GM06990 (cell line): ENCODE measurements at regions not wholly inside any gene's neighbourhood (a gene's known extent, or its start where the extent isn't known, plus 50 kb on each side); places are given as distances from the start of the nearest gene placed in this dataset.
"Not testable (repeated sequence)": the region's sequence is repeated elsewhere in the genome, so short reads cannot be mapped to it uniquely, and the experiment has no call there.

Source experiments
- DNase-seq: peaks from one replicate; pipeline ENCODE4 v3.0.0-alpha.2; 2011; ENCODE audit not compliant: insufficient read length; ENCODE audit errors: extremely low read depth
- H3K27me3 ChIP-seq: replicated peaks from 2 replicates; pipeline ENCODE4 v1.6.0; 2011; ENCODE audit warnings: low read length; ENCODE audit not compliant: control insufficient read depth, insufficient read depth
- H3K36me3 ChIP-seq: 2 replicates; pipeline ENCODE4 v1.5.1; 2011; ENCODE audit warnings: low read length; ENCODE audit not compliant: control insufficient read depth, insufficient read depth
- H3K4me3 ChIP-seq: replicated peaks from 2 replicates; pipeline ENCODE4 v1.5.1; 2011; ENCODE audit warnings: low read depth, mild to moderate bottlenecking, control low read depth, low read length
- TF ChIP-seq, protein P1 (sequence below): IDR thresholded peaks from 2 replicates; pipeline ENCODE4 v1.5.1; 2011; ENCODE audit warnings: low read length, control low read depth, mild to moderate bottlenecking, inconsistent platforms; ENCODE audit not compliant: insufficient read depth, poor library complexity, severe bottlenecking

DNA sequence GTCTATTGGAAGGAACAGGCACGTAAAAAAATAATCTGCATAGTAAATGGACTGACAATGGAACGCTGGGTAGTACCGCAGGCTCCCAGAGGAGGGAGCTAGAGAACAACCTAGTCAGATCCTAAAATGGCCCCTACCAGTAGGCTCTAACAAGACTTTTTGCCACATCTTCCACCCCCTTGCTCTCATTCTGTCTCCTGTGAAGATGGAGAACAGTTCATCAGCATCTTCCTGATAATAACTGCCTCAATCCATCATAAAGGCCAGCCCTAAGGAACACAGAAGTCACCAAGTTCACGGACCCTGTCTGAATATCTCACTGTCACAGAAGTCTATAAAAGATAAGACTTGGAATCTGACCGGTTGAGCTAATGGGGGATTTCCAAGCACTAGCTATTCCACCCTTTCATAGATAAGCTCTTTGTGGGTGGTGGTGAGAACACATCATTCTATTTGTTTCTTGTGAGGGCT lies 133.4 kb downstream of the SLC1A3 start:
- TF ChIP-seq, protein P1, sequence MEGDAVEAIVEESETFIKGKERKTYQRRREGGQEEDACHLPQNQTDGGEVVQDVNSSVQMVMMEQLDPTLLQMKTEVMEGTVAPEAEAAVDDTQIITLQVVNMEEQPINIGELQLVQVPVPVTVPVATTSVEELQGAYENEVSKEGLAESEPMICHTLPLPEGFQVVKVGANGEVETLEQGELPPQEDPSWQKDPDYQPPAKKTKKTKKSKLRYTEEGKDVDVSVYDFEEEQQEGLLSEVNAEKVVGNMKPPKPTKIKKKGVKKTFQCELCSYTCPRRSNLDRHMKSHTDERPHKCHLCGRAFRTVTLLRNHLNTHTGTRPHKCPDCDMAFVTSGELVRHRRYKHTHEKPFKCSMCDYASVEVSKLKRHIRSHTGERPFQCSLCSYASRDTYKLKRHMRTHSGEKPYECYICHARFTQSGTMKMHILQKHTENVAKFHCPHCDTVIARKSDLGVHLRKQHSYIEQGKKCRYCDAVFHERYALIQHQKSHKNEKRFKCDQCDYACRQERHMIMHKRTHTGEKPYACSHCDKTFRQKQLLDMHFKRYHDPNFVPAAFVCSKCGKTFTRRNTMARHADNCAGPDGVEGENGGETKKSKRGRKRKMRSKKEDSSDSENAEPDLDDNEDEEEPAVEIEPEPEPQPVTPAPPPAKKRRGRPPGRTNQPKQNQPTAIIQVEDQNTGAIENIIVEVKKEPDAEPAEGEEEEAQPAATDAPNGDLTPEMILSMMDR: peak; percentile 90
- DNase-seq: peak; percentile 34

GRCh38 chr5:36740259-36740898 lies 134.0 kb downstream of the SLC1A3 start:
- TF ChIP-seq, protein P1: no peak
- H3K4me3 ChIP-seq: no peak overlapping the region
- no peaks in the 10 kb centered on the region for H3K36me3 ChIP-seq
- no peaks in the 10 kb centered on the region for H3K27me3 ChIP-seq
- no peak for DNase-seq

More for the DNA sequence above, 133.4 kb downstream of the SLC1A3 start:
- Histone ChIP-seq H3K4me3 (no peak overlapping the region), H3K27me3 (no peaks in the 10 kb centered on the region), H3K36me3 (no peaks in the 10 kb centered on the region)

DNA sequence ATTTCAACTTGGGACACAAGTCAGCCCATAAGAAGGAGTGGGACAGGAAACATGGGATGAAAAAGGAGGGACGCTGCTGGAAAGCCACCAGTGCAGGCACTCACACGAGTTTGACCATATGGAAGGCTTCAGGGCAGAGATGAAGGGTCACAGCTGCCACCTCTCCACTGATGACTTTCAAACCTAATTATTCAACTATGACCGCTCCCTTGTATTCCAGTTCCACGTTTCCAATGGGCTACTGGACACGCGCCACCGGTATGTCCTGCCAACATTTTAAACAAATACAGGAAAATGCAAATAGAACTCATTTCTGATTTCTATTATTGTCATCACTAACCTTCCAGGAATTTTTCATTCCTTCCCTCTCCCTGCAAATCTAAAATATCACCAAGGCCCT lies 134.7 kb downstream of the SLC1A3 start:
- TF ChIP-seq, protein P1: no peak
- Histone ChIP-seq H3K27me3 (no peaks in the 10 kb centered on the region), H3K4me3 (no peak overlapping the region), H3K36me3 (no peaks in the 10 kb centered on the region)
- no peak for DNase-seq

DNA sequence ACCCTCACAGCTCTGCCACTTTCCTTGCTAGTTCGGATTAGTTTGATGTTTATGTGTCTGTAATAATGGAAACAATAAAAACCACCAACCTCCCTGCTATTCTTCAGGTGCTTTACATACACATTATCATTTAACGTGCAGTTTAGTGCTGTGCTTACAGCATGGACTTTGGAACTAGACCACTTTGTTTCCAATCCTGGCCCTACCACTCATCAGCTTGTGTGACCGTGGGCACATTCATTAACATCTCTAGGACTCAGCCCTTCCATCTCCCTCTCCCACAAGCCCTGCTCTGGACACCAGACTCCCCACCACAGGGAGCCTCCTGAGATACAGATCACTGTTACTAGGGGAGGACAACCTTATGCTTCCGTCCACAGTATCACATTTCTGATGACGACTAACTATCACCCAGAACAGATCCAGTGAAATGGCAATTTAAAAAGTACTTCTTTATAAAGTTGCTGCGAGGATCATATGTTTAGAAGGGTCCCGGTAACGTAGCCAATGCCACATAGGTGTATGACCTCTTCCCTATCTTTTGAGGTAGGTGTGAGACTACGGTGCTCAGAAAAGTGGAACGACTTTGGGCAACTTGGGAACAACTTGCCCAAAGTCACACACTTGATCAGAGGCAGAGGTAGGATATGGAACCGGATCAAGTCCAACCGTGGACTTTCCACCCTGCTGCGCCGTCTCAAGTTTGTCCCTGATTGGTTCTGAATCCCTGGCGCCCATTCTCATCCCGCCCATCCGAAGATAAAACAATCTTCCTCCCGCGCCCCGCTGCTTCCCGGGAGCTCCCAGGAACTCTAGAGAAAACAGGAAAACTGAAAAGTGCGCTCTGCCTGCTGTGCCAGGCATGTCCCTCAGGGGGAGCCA lies 132.4 kb upstream of the NIPBL start:
- DNase-seq: no peak
- H3K36me3 ChIP-seq: no peaks in the 10 kb centered on the region
- H3K4me3 ChIP-seq: peak overlapping the region; percentile 60
- H3K27me3 ChIP-seq: no peaks in the 10 kb centered on the region
- TF ChIP-seq, protein P1: peak; percentile 66

- no peaks in the 10 kb centered on the region for H3K36me3 ChIP-seq
- TF ChIP-seq, protein P1: no peak
- peak overlapping the region; percentile 60 for H3K4me3 ChIP-seq
- peak; percentile 49 for DNase-seq
- no peaks in the 10 kb centered on the region for H3K27me3 ChIP-seq
Observed at GRCh38 chr5:36744773-36745589, 131.6 kb upstream of the NIPBL start.

DNA sequence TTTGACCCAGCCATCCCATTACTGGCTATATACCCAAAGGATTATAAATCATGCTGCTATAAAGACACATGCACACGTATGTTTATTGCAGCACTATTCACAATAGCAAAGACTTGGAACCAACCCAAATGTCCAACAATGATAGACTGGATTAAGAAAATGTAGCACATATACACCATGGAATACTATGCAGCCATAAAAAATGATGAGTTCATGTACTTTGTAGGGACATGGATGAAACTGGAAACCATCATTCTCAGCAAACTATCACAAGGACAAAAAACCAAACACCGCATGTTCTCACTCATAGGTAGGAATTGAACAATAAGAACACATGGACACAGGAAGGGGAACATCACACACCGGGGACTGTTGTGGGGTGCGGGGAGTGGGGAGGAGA lies 128.8 kb upstream of the NIPBL start:
- H3K36me3 ChIP-seq, H3K4me3 ChIP-seq, DNase-seq, H3K27me3 ChIP-seq: not testable (repeated sequence)
